DOHH2 (cell line): ENCODE measurements at regions not wholly inside any gene's neighbourhood (a gene's known extent, or its start where the extent isn't known, plus 50 kb on each side); places are given as distances from the start of the nearest gene placed in this dataset.

Experiments used
- H3F3A ChIP-seq: fragments of 200-600 bp; sonication (generic), shearing (Covaris generic); 2 replicates; pipeline ENCODE4 v1.6.0; 2016; ENCODE audit warnings: antibody characterized with exemption, mild to moderate bottlenecking; ENCODE audit not compliant: control insufficient read depth, insufficient read depth
- H3K27ac ChIP-seq: fragments of 200-600 bp; sonication (generic); 2 replicates; pipeline ENCODE4 v1.5.1; 2014; ENCODE audit warnings: low read depth, mild to moderate bottlenecking, low read length, moderate library complexity
- H3K27me3 ChIP-seq: fragments of 200-600 bp; sonication (generic); 2 replicates; pipeline ENCODE4 v1.6.1; 2014; ENCODE audit warnings: mild to moderate bottlenecking, low read length, mixed read lengths; ENCODE audit not compliant: control insufficient read depth
- H3K36me3 ChIP-seq: fragments of 200-600 bp; sonication (generic); 2 replicates; pipeline ENCODE4 v1.6.1; 2014; ENCODE audit warnings: mild to moderate bottlenecking, low read length, moderate library complexity, mixed read lengths; ENCODE audit not compliant: control insufficient read depth
- H3K4me1 ChIP-seq: fragments of 200-600 bp; sonication (generic); 2 replicates; pipeline ENCODE4 v1.6.1; 2014; ENCODE audit warnings: mild to moderate bottlenecking, low read length, mixed read lengths; ENCODE audit not compliant: control insufficient read depth
- H3K4me2 ChIP-seq: fragments of 200-600 bp; sonication (generic); 2 replicates; pipeline ENCODE4 v1.6.0; 2014; ENCODE audit warnings: mild to moderate bottlenecking, low read length, moderate library complexity
- H3K4me3 ChIP-seq: fragments of 200-600 bp; sonication (generic); 2 replicates; pipeline ENCODE4 v1.5.1; 2014; ENCODE audit warnings: mild to moderate bottlenecking, low read length, mixed read lengths
- H3K79me2 ChIP-seq: fragments of 200-600 bp; sonication (generic); 2 replicates; pipeline ENCODE4 v1.6.1; 2014; ENCODE audit warnings: mild to moderate bottlenecking, low read length, mixed read lengths; ENCODE audit not compliant: control insufficient read depth
- H3K9me2 ChIP-seq: fragments of 200-600 bp; sonication (generic); replicated peaks from 2 replicates; pipeline ENCODE4 v1.6.1; 2014; ENCODE audit warnings: mild to moderate bottlenecking, low read length, mixed read lengths; ENCODE audit not compliant: control insufficient read depth
- H3K9me3 ChIP-seq: fragments of 200-600 bp; sonication (generic); 2 replicates; pipeline ENCODE4 v1.6.1; 2014; ENCODE audit warnings: antibody characterized with exemption, low read length, mixed read lengths; ENCODE audit not compliant: control insufficient read depth, insufficient read depth
- H4K20me1 ChIP-seq: fragments of 200-600 bp; sonication (generic); 2 replicates; pipeline ENCODE4 v1.6.0; 2014; ENCODE audit warnings: low read depth, mild to moderate bottlenecking, antibody characterized with exemption, low read length, moderate library complexity; ENCODE audit not compliant: control insufficient read depth, insufficient read depth
- CTCF ChIP-seq: fragments of 200-600 bp; sonication (generic); IDR thresholded peaks from one replicate; pipeline ENCODE4 v1.5.1; 2014; ENCODE audit warnings: antibody characterized with exemption, mild to moderate bottlenecking, low read depth, low read length; ENCODE audit not compliant: poor library complexity, severe bottlenecking
- EZH2phosphoT487 ChIP-seq: fragments of 200-600 bp; sonication (generic); IDR thresholded peaks from 2 replicates; pipeline ENCODE4 v1.6.1; 2017; ENCODE audit warnings: borderline replicate concordance, mild to moderate bottlenecking, antibody characterized with exemption, low read length, moderate library complexity, mixed read lengths

- H3K4me2 ChIP-seq, result no peak overlapping the region
- H3K9me2 ChIP-seq, result no peaks in the 10 kb centered on the region; the same call in 1 of the 2 replicates
- no peaks in the 10 kb centered on the region for H3K4me1 ChIP-seq
- H3K36me3 ChIP-seq, result no peaks in the 10 kb centered on the region
- no peaks in the 10 kb centered on the region for H3K9me3 ChIP-seq
- no peak overlapping the region for H3K4me3 ChIP-seq
- no peak for TF ChIP-seq CTCF
- TF ChIP-seq EZH2phosphoT487, result no peak
- no peaks in the 10 kb centered on the region for H3K27me3 ChIP-seq
- H3K79me2 ChIP-seq, result no peaks in the 10 kb centered on the region
- no peaks in the 10 kb centered on the region for H4K20me1 ChIP-seq
- no peak overlapping the region for H3K27ac ChIP-seq
- H3F3A ChIP-seq, result no peaks in the 10 kb centered on the region
Measured at GRCh38 chr3:117916839-117917238, 1117.8 kb downstream of the IGSF11 start.

GRCh38 chr3:117919621-117920020 lies 1115.0 kb downstream of the IGSF11 start:
- Histone ChIP-seq H3K9me2 (no peaks in the 10 kb centered on the region; the same call in 1 of the 2 replicates), H3K79me2 (no peaks in the 10 kb centered on the region), H4K20me1 (no peaks in the 10 kb centered on the region), H3K4me3 (no peak overlapping the region), H3K27ac (no peak overlapping the region), H3F3A (no peaks in the 10 kb centered on the region), H3K36me3 (no peaks in the 10 kb centered on the region), H3K27me3 (no peaks in the 10 kb centered on the region), H3K4me2 (no peak overlapping the region), H3K9me3 (no peaks in the 10 kb centered on the region), H3K4me1 (no peaks in the 10 kb centered on the region)
- TF ChIP-seq CTCF (no peak), EZH2phosphoT487 (no peak)

GRCh38 chr3:117920253-117920898 lies 1114.3 kb downstream of the IGSF11 start:
- Histone ChIP-seq H3K27ac (no peak overlapping the region), H3F3A (no peaks in the 10 kb centered on the region), H3K79me2 (no peaks in the 10 kb centered on the region), H3K27me3 (no peaks in the 10 kb centered on the region), H3K4me2 (no peak overlapping the region), H3K9me2 (no peaks in the 10 kb centered on the region; the same call in 1 of the 2 replicates), H3K4me3 (no peak overlapping the region), H4K20me1 (no peaks in the 10 kb centered on the region), H3K36me3 (no peaks in the 10 kb centered on the region), H3K9me3 (no peaks in the 10 kb centered on the region), H3K4me1 (no peaks in the 10 kb centered on the region)
- TF ChIP-seq EZH2phosphoT487 (no peak), CTCF (no peak)
